PFSK-1 (cell line): ENCODE measurements at regions not wholly inside any gene's neighbourhood (a gene's known extent, or its start where the extent isn't known, plus 50 kb on each side); places are given as distances from the start of the nearest gene placed in this dataset.

Experiments used
- FOXP2 ChIP-seq: optimal IDR thresholded peaks from 2 replicates; pipeline ENCODE3; 2011; ENCODE audit warnings: borderline replicate concordance, control low read depth, inconsistent platforms; ENCODE audit not compliant: insufficient read depth; ENCODE audit errors: extremely low read length, extremely low read depth
- POLR2AphosphoS5 ChIP-seq: IDR thresholded peaks from 2 replicates; pipeline ENCODE4 v1.6.1; 2012; ENCODE audit warnings: low read depth, mild to moderate bottlenecking, control low read depth, low read length, moderate library complexity

DNA sequence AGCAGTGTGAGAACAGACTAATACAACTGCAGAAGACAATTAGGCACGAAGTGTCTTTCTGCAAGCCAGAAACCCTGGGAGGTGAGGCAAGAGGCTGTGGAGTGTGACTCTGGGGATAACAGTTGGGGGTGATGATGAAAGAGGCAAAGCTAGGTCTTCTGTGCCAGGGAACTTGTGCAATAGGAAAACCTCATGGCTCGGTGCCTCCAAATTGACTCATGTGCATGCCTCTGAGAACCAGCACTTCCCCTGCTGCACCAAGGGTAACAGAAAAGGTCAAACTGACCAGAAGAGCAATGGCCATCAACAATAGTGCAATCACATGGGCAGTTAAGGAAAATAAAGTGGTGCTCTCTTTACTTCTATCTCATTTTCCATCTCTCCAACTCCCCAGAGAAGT, 136.4 kb downstream of the SCG2 start:
- no peak for TF ChIP-seq POLR2AphosphoS5
- no peak for TF ChIP-seq FOXP2
